ENCODE measurements at regions not wholly inside any gene's neighbourhood (a gene's known extent, or its start where the extent isn't known, plus 50 kb on each side); places are given as distances from the start of the nearest gene placed in this dataset.

DNA sequence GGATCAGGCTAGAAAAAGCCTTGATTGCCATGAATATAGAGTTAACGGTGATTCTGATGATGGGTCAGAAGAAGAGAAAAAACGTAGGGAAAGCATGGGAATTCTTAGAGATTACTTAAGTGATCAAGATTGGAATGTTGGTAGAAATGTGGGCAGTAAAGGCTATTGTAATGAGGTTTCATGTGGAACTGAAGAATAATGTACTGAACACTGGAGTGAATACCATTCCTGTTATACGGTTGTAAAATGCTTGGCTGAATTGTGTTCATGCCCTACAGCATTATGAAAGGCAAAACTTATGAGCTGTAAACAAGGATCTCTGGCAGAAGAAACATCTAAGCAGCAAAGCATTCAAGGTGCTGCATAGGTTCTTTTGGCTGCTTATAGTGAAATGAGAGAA, 414.1 kb upstream of the CBLB start:
- in situ Hi-C loops (cut with HindIII; ENCODE audit: low pct_ligation_motif_present, low sequenced_read_pairs), result no loop called here
- Histone ChIP-seq H3K4me3 (ENCODE audit: low read depth, low read length) (no peak overlapping the region), H3K27ac (no peak overlapping the region), H3K27me3 (replicated peaks) (no peaks in the 10 kb centered on the region), H3K36me3 (replicated peaks) (no peaks in the 10 kb centered on the region)
- DNase-seq, result no peak
- TF ChIP-seq, protein P1, sequence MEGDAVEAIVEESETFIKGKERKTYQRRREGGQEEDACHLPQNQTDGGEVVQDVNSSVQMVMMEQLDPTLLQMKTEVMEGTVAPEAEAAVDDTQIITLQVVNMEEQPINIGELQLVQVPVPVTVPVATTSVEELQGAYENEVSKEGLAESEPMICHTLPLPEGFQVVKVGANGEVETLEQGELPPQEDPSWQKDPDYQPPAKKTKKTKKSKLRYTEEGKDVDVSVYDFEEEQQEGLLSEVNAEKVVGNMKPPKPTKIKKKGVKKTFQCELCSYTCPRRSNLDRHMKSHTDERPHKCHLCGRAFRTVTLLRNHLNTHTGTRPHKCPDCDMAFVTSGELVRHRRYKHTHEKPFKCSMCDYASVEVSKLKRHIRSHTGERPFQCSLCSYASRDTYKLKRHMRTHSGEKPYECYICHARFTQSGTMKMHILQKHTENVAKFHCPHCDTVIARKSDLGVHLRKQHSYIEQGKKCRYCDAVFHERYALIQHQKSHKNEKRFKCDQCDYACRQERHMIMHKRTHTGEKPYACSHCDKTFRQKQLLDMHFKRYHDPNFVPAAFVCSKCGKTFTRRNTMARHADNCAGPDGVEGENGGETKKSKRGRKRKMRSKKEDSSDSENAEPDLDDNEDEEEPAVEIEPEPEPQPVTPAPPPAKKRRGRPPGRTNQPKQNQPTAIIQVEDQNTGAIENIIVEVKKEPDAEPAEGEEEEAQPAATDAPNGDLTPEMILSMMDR (IDR thresholded peaks at IDR 0.05; ENCODE audit: low read depth, low read length, missing control alignments), result no peak

DNA sequence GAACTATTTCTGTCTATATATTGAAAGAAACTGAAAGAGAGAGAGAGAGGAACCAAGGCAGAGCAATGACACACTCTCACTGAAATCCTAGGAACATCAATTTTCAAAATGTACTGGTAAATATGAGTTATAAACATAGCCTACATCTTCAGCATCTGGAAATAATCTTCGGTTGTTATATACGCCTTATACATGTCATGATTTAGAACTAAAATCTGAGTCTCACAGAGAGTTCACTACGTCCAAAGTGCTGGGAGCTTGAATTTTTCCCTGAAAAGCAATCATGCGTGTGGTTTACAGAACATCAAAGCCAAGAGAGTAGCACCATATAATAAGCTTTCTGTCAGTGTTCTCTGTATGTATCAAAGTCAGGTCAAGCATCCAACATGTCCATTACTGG, 420.0 kb upstream of the CBLB start:
- H3K27me3 ChIP-seq (replicated peaks), result no peaks in the 10 kb centered on the region
- H3K27ac ChIP-seq, result no peak overlapping the region
- no peak overlapping the region for H3K4me3 ChIP-seq (ENCODE audit: low read depth, low read length)
- DNase-seq, result no peak
- H3K36me3 ChIP-seq (replicated peaks), result no peaks in the 10 kb centered on the region
- in situ Hi-C loops (cut with HindIII; ENCODE audit: low pct_ligation_motif_present, low sequenced_read_pairs), result no loop called here
- TF ChIP-seq, protein P1 (IDR thresholded peaks at IDR 0.05; ENCODE audit: low read depth, low read length, missing control alignments), result no peak

DNA sequence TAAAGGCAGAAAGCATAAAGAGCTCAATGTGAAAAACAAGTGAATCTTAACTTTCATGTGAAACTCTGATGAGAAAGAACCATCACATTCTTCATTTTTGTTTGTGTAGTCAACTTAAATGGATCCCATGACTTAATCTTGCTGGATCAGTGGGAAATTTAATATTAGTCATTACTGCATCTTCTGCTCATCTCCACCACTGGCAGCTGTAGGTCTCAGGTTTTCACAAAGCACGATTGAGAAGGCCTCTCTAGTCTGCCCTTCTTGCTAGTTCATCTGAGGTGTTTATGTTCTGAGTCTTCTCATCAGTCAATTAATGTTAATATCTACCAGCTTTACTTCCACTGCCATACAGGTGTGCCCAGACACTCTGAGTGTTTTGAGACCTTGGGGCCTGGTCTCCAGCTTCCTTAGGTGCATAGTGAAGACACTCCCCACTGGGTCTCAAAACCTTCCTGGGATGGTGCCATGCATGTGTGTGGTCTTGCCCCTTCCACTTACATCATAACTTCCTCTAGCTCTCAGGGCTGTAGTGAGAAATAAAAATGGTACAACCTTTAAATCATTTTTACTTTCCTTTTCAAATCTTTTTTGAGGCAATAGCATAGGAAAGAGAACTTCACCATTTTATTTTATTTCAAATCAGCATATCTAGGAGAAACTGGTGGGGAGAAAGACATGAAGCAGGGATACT, 421.6 kb upstream of the CBLB start:
- DNase-seq, result no peak
- TF ChIP-seq, protein P1 (IDR thresholded peaks at IDR 0.05; ENCODE audit: low read depth, low read length, missing control alignments), result no peak

DNA sequence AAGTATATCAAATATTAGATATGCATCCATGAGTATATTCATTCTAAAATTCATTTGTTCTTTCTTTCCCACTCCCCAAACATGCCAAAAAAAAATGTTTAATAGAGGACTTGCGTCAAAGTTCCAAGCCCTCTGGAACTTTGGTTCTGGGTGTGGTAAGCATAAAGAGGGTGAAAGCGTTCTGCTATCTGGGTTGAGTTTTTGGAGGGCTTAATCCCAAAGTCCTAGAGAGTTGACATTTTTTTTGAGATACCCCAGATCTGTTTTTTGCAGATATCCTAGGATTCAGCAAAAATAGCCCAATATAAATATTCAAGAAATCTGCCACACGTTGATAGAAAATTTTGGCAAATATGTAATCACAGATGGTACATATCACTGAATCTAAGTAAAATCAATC, 424.3 kb upstream of the CBLB start:
- no peak overlapping the region for H3K27ac ChIP-seq
- H3K36me3 ChIP-seq (replicated peaks), result no peaks in the 10 kb centered on the region
- TF ChIP-seq, protein P1 (IDR thresholded peaks at IDR 0.05; ENCODE audit: low read depth, low read length, missing control alignments), result no peak
- H3K27me3 ChIP-seq (replicated peaks), result no peaks in the 10 kb centered on the region
- no peak for DNase-seq
- no peak overlapping the region for H3K4me3 ChIP-seq (ENCODE audit: low read depth, low read length)
- in situ Hi-C loops (cut with HindIII; ENCODE audit: low pct_ligation_motif_present, low sequenced_read_pairs), result no loop called here

More for the DNA sequence above, 421.6 kb upstream of the CBLB start:
- H3K36me3 ChIP-seq (replicated peaks), result no peaks in the 10 kb centered on the region
- H3K27me3 ChIP-seq (replicated peaks), result no peaks in the 10 kb centered on the region
- in situ Hi-C loops (cut with HindIII; ENCODE audit: low pct_ligation_motif_present, low sequenced_read_pairs), result no loop called here
- H3K27ac ChIP-seq, result no peak overlapping the region
- H3K4me3 ChIP-seq (ENCODE audit: low read depth, low read length), result no peak overlapping the region

DNA sequence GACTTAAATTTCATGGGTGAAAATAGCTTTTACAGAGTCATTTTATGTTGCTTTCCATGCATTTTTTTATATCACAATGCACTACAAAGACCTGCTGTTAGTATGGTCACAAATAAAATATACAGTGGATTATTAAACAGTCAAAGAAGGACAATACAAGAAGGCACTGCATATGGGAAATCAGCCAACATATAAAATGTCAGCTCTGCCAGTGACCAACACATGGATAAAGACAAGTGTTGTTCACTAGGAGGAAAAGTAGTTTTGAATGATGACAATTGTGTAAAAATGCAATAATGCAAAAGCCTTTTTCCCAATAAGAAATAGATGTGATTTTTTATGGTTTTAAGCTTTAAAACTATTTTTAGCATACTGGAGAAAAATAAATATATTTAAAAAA, 425.3 kb upstream of the CBLB start:
- DNase-seq, result no peak
- in situ Hi-C loops (cut with HindIII; ENCODE audit: low pct_ligation_motif_present, low sequenced_read_pairs), result no loop called here
- Histone ChIP-seq H3K27ac (no peak overlapping the region), H3K4me3 (ENCODE audit: low read depth, low read length) (no peak overlapping the region), H3K36me3 (replicated peaks) (no peaks in the 10 kb centered on the region), H3K27me3 (replicated peaks) (no peaks in the 10 kb centered on the region)
- TF ChIP-seq, protein P1 (IDR thresholded peaks at IDR 0.05; ENCODE audit: low read depth, low read length, missing control alignments), result no peak

DNA sequence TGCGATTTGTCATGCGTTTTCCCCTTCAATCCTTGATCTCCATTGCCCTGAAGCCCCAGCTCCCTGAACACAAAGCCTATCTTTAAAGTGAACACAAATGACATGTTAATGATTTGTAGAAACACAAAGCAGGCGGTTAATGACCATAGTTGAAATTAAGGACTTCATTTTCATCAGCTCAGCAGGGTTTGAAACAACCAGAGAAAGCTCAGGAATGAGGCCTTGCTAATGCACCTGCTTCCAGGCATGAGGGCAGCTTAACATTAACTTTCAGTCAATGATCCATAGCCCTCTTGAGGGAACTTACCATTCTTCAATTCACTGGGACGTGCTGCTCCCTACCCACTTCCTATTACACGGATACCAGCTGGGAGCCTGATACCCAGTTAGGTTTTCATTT, 427.2 kb upstream of the CBLB start:
- Histone ChIP-seq H3K27me3 (replicated peaks) (no peaks in the 10 kb centered on the region), H3K36me3 (replicated peaks) (no peaks in the 10 kb centered on the region), H3K27ac (no peak overlapping the region), H3K4me3 (ENCODE audit: low read depth, low read length) (no peak overlapping the region)
- TF ChIP-seq, protein P1 (IDR thresholded peaks at IDR 0.05; ENCODE audit: low read depth, low read length, missing control alignments), result no peak
- no peak for DNase-seq
- in situ Hi-C loops (cut with HindIII; ENCODE audit: low pct_ligation_motif_present, low sequenced_read_pairs), result no loop called here

All from brain microvascular endothelial cell (primary cell).